Iris pigment epithelial cell (primary cell): ENCODE measurements at regions not wholly inside any gene's neighbourhood (a gene's known extent, or its start where the extent isn't known, plus 50 kb on each side); places are given as distances from the start of the nearest gene placed in this dataset.

Experiments
- DNase-seq: peaks from one replicate; pipeline ENCODE4 v3.0.0-alpha.2; 2011; ENCODE audit warnings: low read depth

- DNase-seq: no peak
Observed at GRCh38 chr11:42482822-42483221, 829.0 kb upstream of the API5 start.

GRCh38 chr11:42490506-42490905, 821.3 kb upstream of the API5 start:
- no peak for DNase-seq

GRCh38 chr11:42494459-42494858, 817.3 kb upstream of the API5 start:
- no peak for DNase-seq

- no peak for DNase-seq
Observed at GRCh38 chr11:42498971-42499370, 812.8 kb upstream of the API5 start.

GRCh38 chr11:42502151-42502550, 809.6 kb upstream of the API5 start:
- DNase-seq: no peak

GRCh38 chr11:42521994-42522393, 789.8 kb upstream of the API5 start:
- no peak for DNase-seq

- peak; percentile 10 for DNase-seq
Observed at GRCh38 chr11:42524534-42525227, 787.1 kb upstream of the API5 start.

- no peak for DNase-seq
Observed at GRCh38 chr11:42526426-42526825, 785.4 kb upstream of the API5 start.

- no peak for DNase-seq
Observed at GRCh38 chr11:42528471-42528870, 783.3 kb upstream of the API5 start.

GRCh38 chr11:42528911-42529310, 782.9 kb upstream of the API5 start:
- DNase-seq: no peak

GRCh38 chr11:42536611-42537360, 775.0 kb upstream of the API5 start:
- no peak for DNase-seq

- no peak for DNase-seq
Observed at GRCh38 chr11:42542336-42542735, 769.5 kb upstream of the API5 start.

- no peak for DNase-seq
Observed at GRCh38 chr11:42543844-42544419, 767.9 kb upstream of the API5 start.

GRCh38 chr11:42544726-42545125, 767.1 kb upstream of the API5 start:
- DNase-seq: no peak

GRCh38 chr11:42545954-42546353, 765.8 kb upstream of the API5 start:
- DNase-seq: no peak

- no peak for DNase-seq
Observed at GRCh38 chr11:42552786-42553185, 759.0 kb upstream of the API5 start.

- no peak for DNase-seq
Observed at GRCh38 chr11:42555190-42555589, 756.6 kb upstream of the API5 start.

- no peak for DNase-seq
Observed at GRCh38 chr11:42571131-42571877, 740.5 kb upstream of the API5 start.

GRCh38 chr11:42571878-42572610, 739.8 kb upstream of the API5 start:
- DNase-seq: no peak

GRCh38 chr11:42576318-42576717, 735.5 kb upstream of the API5 start:
- no peak for DNase-seq

GRCh38 chr11:42589286-42589685, 722.5 kb upstream of the API5 start:
- DNase-seq: no peak

GRCh38 chr11:42591841-42592240, 720.0 kb upstream of the API5 start:
- no peak for DNase-seq
